Mesendoderm (in vitro differentiated cells): ENCODE measurements at regions not wholly inside any gene's neighbourhood (a gene's known extent, or its start where the extent isn't known, plus 50 kb on each side); places are given as distances from the start of the nearest gene placed in this dataset.

Source experiments
- DNase-seq: peaks from one replicate; pipeline ENCODE4 v3.0.0; 2013
- H2AK5ac ChIP-seq: 2 replicates; pipeline ENCODE4 v1.6.1; 2013; ENCODE audit warnings: low read length, inconsistent platforms
- H2BK120ac ChIP-seq: 2 replicates; pipeline ENCODE4 v1.6.1; 2013; ENCODE audit warnings: low read depth, mild to moderate bottlenecking, low read length, moderate library complexity, mixed read lengths
- H2BK15ac ChIP-seq: replicated peaks from 2 replicates; pipeline ENCODE4 v1.6.1; 2013; ENCODE audit warnings: low read depth, mild to moderate bottlenecking, moderate library complexity
- H2BK5ac ChIP-seq: 2 replicates; pipeline ENCODE4 v1.6.1; 2013; ENCODE audit warnings: low read length, inconsistent platforms
- H3K18ac ChIP-seq: 2 replicates; pipeline ENCODE4 v1.6.1; 2013; ENCODE audit warnings: mild to moderate bottlenecking, low read length, mixed read lengths
- H3K23ac ChIP-seq: one replicate; pipeline ENCODE4 v1.6.1; 2013; ENCODE audit warnings: low read length
- H3K27ac ChIP-seq: 2 replicates; pipeline ENCODE4 v1.5.1; 2013; ENCODE audit warnings: low read depth, mild to moderate bottlenecking, inconsistent platforms, low read length, moderate library complexity
- H3K27me3 ChIP-seq: 2 replicates; pipeline ENCODE4 v1.6.1; 2013; ENCODE audit warnings: low read length, control low read depth, mild to moderate bottlenecking, inconsistent platforms; ENCODE audit not compliant: insufficient read depth, poor library complexity
- H3K36me3 ChIP-seq: 2 replicates; pipeline ENCODE4 v1.6.1; 2013; ENCODE audit warnings: low read length, inconsistent platforms; ENCODE audit not compliant: control insufficient read depth, insufficient read depth
- H3K4ac ChIP-seq: one replicate; pipeline ENCODE4 v1.6.1; 2013; ENCODE audit warnings: low read depth, mild to moderate bottlenecking, low read length, moderate library complexity
- H3K4me1 ChIP-seq: 2 replicates; pipeline ENCODE4 v1.6.1; 2013; ENCODE audit warnings: low read depth, low read length, inconsistent platforms; ENCODE audit not compliant: control insufficient read depth
- H3K4me2 ChIP-seq: 2 replicates; pipeline ENCODE4 v1.6.1; 2013; ENCODE audit warnings: low read length
- H3K4me3 ChIP-seq: 2 replicates; pipeline ENCODE4 v1.5.1; 2013; ENCODE audit warnings: mild to moderate bottlenecking, low read length
- H3K56ac ChIP-seq: one replicate; pipeline ENCODE4 v1.6.1; 2013; ENCODE audit warnings: low read length
- H3K79me1 ChIP-seq: 2 replicates; pipeline ENCODE4 v1.6.1; 2013; ENCODE audit warnings: low read length, inconsistent platforms
- H3K79me2 ChIP-seq: 2 replicates; pipeline ENCODE4 v1.6.1; 2013; ENCODE audit warnings: mild to moderate bottlenecking, low read length; ENCODE audit not compliant: control insufficient read depth, insufficient read depth
- H3K9ac ChIP-seq: 2 replicates; pipeline ENCODE4 v1.6.1; 2013; ENCODE audit warnings: low read length, inconsistent platforms
- H4K5ac ChIP-seq: one replicate; pipeline ENCODE4 v1.6.1; 2013; ENCODE audit warnings: low read length
- H4K8ac ChIP-seq: one replicate; pipeline ENCODE4 v1.6.1; 2013; ENCODE audit warnings: low read depth, mild to moderate bottlenecking, control low read depth, low read length, moderate library complexity
- WGBS: extraction: QIAGEN DNeasy Blood & Tissue Kit; methylation state at CpG from one replicate; pipeline ENCODE4 v1.1.7; 2013; ENCODE audit warnings: low lambda C conversion rate, missing lambda C conversion rate; ENCODE audit not compliant: insufficient coverage; ENCODE audit errors: extremely low coverage; 5-methylcytosine and 5-hydroxymethylcytosine counted together

GRCh38 chr12:78611504-78611903 lies 253.1 kb upstream of the SYT1 start:
- no peak overlapping the region for H3K56ac ChIP-seq
- no peaks in the 10 kb centered on the region for H3K36me3 ChIP-seq
- no peak overlapping the region for H4K8ac ChIP-seq
- no peak overlapping the region for H3K27ac ChIP-seq
- H3K79me2 ChIP-seq, result no peaks in the 10 kb centered on the region
- H3K4me1 ChIP-seq, result no peaks in the 10 kb centered on the region
- H2AK5ac ChIP-seq, result no peak overlapping the region
- H3K27me3 ChIP-seq, result no peaks in the 10 kb centered on the region
- no peak overlapping the region for H2BK15ac ChIP-seq
- H2BK120ac ChIP-seq, result no peak overlapping the region
- H3K4me2 ChIP-seq, result no peak overlapping the region
- H3K18ac ChIP-seq, result no peak overlapping the region
- DNase-seq, result no peak
- no peak overlapping the region for H3K23ac ChIP-seq
- no peak overlapping the region for H3K4me3 ChIP-seq
- no peak overlapping the region for H4K5ac ChIP-seq
- no peaks in the 10 kb centered on the region for H3K79me1 ChIP-seq
- H3K4ac ChIP-seq, result no peak overlapping the region
- H3K9ac ChIP-seq, result no peak overlapping the region
- no peak overlapping the region for H2BK5ac ChIP-seq

GRCh38 chr12:78612190-78612589 lies 252.4 kb upstream of the SYT1 start:
- DNase-seq, result no peak
- Histone ChIP-seq H4K5ac (no peak overlapping the region), H3K79me2 (no peaks in the 10 kb centered on the region), H3K36me3 (no peaks in the 10 kb centered on the region), H2AK5ac (no peak overlapping the region), H3K9ac (no peak overlapping the region), H3K56ac (no peak overlapping the region), H2BK15ac (no peak overlapping the region), H3K79me1 (no peaks in the 10 kb centered on the region), H3K23ac (no peak overlapping the region), H3K18ac (no peak overlapping the region), H3K27ac (no peak overlapping the region), H3K4me2 (no peak overlapping the region), H3K27me3 (no peaks in the 10 kb centered on the region), H3K4me1 (no peaks in the 10 kb centered on the region), H3K4ac (no peak overlapping the region), H4K8ac (no peak overlapping the region), H2BK120ac (no peak overlapping the region), H3K4me3 (no peak overlapping the region), H2BK5ac (no peak overlapping the region)
- no CpG with 5 or more reads among the region's 2 CpGs for WGBS

GRCh38 chr12:78617683-78618082 lies 246.9 kb upstream of the SYT1 start:
- H3K9ac ChIP-seq, result no peak overlapping the region
- WGBS, result no CpG with 5 or more reads among the region's 2 CpGs
- H3K27me3 ChIP-seq, result no peaks in the 10 kb centered on the region
- H3K4me1 ChIP-seq, result no peaks in the 10 kb centered on the region
- H3K23ac ChIP-seq, result no peak overlapping the region
- no peak overlapping the region for H3K4me2 ChIP-seq
- no peak overlapping the region for H3K56ac ChIP-seq
- H3K4ac ChIP-seq, result no peak overlapping the region
- no peaks in the 10 kb centered on the region for H3K79me1 ChIP-seq
- DNase-seq, result no peak
- H2BK120ac ChIP-seq, result no peak overlapping the region
- no peak overlapping the region for H3K18ac ChIP-seq
- no peak overlapping the region for H4K5ac ChIP-seq
- H3K36me3 ChIP-seq, result no peaks in the 10 kb centered on the region
- H2AK5ac ChIP-seq, result no peak overlapping the region
- no peaks in the 10 kb centered on the region for H3K79me2 ChIP-seq
- no peak overlapping the region for H2BK15ac ChIP-seq
- no peak overlapping the region for H2BK5ac ChIP-seq
- no peak overlapping the region for H3K27ac ChIP-seq
- no peak overlapping the region for H3K4me3 ChIP-seq
- H4K8ac ChIP-seq, result no peak overlapping the region

GRCh38 chr12:78622529-78623195 lies 241.9 kb upstream of the SYT1 start:
- Histone ChIP-seq H3K27me3 (no peaks in the 10 kb centered on the region), H3K9ac (no peak overlapping the region), H3K79me1 (no peaks in the 10 kb centered on the region), H2BK5ac (no peak overlapping the region), H3K27ac (no peak overlapping the region), H4K5ac (no peak overlapping the region), H3K23ac (no peak overlapping the region), H2BK15ac (no peak overlapping the region), H3K4ac (no peak overlapping the region), H3K4me1 (no peaks in the 10 kb centered on the region), H3K79me2 (no peaks in the 10 kb centered on the region), H2BK120ac (no peak overlapping the region), H3K56ac (no peak overlapping the region), H3K18ac (no peak overlapping the region), H2AK5ac (no peak overlapping the region), H4K8ac (no peak overlapping the region), H3K4me3 (no peak overlapping the region), H3K36me3 (no peaks in the 10 kb centered on the region), H3K4me2 (no peak overlapping the region)
- no CpG with 5 or more reads among the region's 3 CpGs for WGBS
- DNase-seq, result no peak

GRCh38 chr12:78628491-78629100 lies 236.0 kb upstream of the SYT1 start:
- Histone ChIP-seq H3K4ac (no peak overlapping the region), H3K4me3 (no peak overlapping the region), H3K56ac (no peak overlapping the region), H3K4me2 (no peak overlapping the region), H2BK5ac (no peak overlapping the region), H2BK120ac (no peak overlapping the region), H3K79me2 (no peaks in the 10 kb centered on the region), H3K36me3 (no peaks in the 10 kb centered on the region), H4K5ac (no peak overlapping the region), H3K18ac (no peak overlapping the region), H2AK5ac (no peak overlapping the region), H3K79me1 (no peaks in the 10 kb centered on the region), H3K27me3 (no peaks in the 10 kb centered on the region), H4K8ac (no peak overlapping the region), H2BK15ac (no peak overlapping the region), H3K23ac (no peak overlapping the region), H3K9ac (no peak overlapping the region), H3K27ac (no peak overlapping the region), H3K4me1 (no peaks in the 10 kb centered on the region)
- DNase-seq, result no peak
- no CpG with 5 or more reads among the region's 1 CpG for WGBS
